Smooth muscle cell (in vitro differentiated cells): ENCODE measurements at regions not wholly inside any gene's neighbourhood (a gene's known extent, or its start where the extent isn't known, plus 50 kb on each side); places are given as distances from the start of the nearest gene placed in this dataset.

Experiments
- DNase-seq: peaks from one replicate; lab custom pipeline; 2025; ENCODE audit not compliant: unreplicated experiment; lab: John Stamatoyannopoulos, UW
- H2AFZ ChIP-seq: fragments of 200-600 bp; sonication (generic); 2 replicates; pipeline ENCODE4 v1.6.0; 2016; ENCODE audit warnings: antibody characterized with exemption, low read depth, mild to moderate bottlenecking
- H3F3A ChIP-seq: fragments of 200-600 bp; sonication (generic); 2 replicates; pipeline ENCODE4 v1.6.0; 2017; ENCODE audit warnings: antibody characterized with exemption, low read depth
- H3K27ac ChIP-seq: fragments of 200-600 bp; sonication (generic); 2 replicates; pipeline ENCODE4 v1.5.1; 2016; ENCODE audit warnings: low read depth, mild to moderate bottlenecking
- H3K27me3 ChIP-seq: fragments of 200-600 bp; sonication (generic); 2 replicates; pipeline ENCODE4 v1.6.1; 2016; ENCODE audit warnings: low read depth, mild to moderate bottlenecking
- H3K36me3 ChIP-seq: fragments of 200-600 bp; sonication (generic); 2 replicates; pipeline ENCODE4 v1.5.1; 2016; ENCODE audit warnings: low read depth
- H3K4me1 ChIP-seq: fragments of 200-600 bp; sonication (generic); 2 replicates; pipeline ENCODE4 v1.5.1; 2016; ENCODE audit warnings: low read depth
- H3K4me2 ChIP-seq: fragments of 200-600 bp; sonication (generic); 2 replicates; pipeline ENCODE4 v1.6.0; 2016; ENCODE audit warnings: mild to moderate bottlenecking
- H3K4me3 ChIP-seq: fragments of 200-600 bp; sonication (generic); 2 replicates; pipeline ENCODE4 v1.5.1; 2016; ENCODE audit warnings: mild to moderate bottlenecking
- H3K79me2 ChIP-seq: fragments of 200-600 bp; sonication (generic); 2 replicates; pipeline ENCODE4 v1.6.0; 2016; ENCODE audit warnings: low read depth, mild to moderate bottlenecking
- H3K9ac ChIP-seq: fragments of 200-600 bp; sonication (generic); 2 replicates; pipeline ENCODE4 v1.6.0; 2016; ENCODE audit warnings: low read depth
- H3K9me3 ChIP-seq: fragments of 200-600 bp; sonication (generic); replicated peaks from 2 replicates; pipeline ENCODE4 v1.5.1; 2016; ENCODE audit warnings: low read depth
- H4K20me1 ChIP-seq: fragments of 200-600 bp; sonication (generic); 2 replicates; pipeline ENCODE4 v1.6.0; 2016; ENCODE audit warnings: low read depth
- WGBS: methylation state at CpG from one replicate; pipeline ENCODE4 v1.1.7; 2016; ENCODE audit warnings: low lambda C conversion rate; 5-methylcytosine and 5-hydroxymethylcytosine counted together
- TF ChIP-seq, protein P1 (sequence below): fragments of 200-600 bp; sonication (generic); IDR thresholded peaks from 2 replicates; pipeline ENCODE4 v1.5.1; 2017; ENCODE audit warnings: borderline replicate concordance, mild to moderate bottlenecking, antibody characterized with exemption; ENCODE audit not compliant: insufficient read depth, poor library complexity, severe bottlenecking

DNA sequence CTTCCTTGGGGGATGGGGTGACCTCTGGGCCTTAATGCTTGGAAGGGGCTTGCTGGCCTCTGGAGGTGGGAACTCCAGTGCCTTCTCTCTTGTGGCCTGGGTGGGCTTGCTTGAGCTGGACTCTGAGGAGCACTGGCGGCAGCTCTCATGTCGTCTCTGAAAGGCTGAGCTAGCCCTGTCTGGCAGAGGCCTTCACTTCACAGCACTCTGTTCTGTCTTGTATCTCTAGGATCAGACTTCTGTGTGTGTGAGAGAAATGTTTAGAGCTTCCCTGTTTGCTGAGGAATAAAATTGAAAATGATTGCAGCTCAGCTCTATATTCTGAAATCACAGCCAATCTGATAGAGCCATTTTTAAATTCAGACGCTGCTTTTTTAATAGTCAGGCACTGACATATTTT is 185.3 kb downstream of the KCNRG start:
- WGBS = 66% methylated on average over 3 of the region's 3 CpGs
- Histone ChIP-seq H3K27me3 (no peaks in the 10 kb centered on the region), H3K79me2 (no peaks in the 10 kb centered on the region), H3F3A (no peaks in the 10 kb centered on the region), H3K27ac (no peak overlapping the region), H3K9ac (no peak overlapping the region), H3K36me3 (no peaks in the 10 kb centered on the region), H3K4me2 (no peak overlapping the region), H3K9me3 (no peaks in the 10 kb centered on the region), H3K4me1 (no peaks in the 10 kb centered on the region), H2AFZ (peak overlapping the region; percentile 17), H3K4me3 (no peak overlapping the region), H4K20me1 (no peaks in the 10 kb centered on the region)
- no peak for DNase-seq
- TF ChIP-seq, protein P1, sequence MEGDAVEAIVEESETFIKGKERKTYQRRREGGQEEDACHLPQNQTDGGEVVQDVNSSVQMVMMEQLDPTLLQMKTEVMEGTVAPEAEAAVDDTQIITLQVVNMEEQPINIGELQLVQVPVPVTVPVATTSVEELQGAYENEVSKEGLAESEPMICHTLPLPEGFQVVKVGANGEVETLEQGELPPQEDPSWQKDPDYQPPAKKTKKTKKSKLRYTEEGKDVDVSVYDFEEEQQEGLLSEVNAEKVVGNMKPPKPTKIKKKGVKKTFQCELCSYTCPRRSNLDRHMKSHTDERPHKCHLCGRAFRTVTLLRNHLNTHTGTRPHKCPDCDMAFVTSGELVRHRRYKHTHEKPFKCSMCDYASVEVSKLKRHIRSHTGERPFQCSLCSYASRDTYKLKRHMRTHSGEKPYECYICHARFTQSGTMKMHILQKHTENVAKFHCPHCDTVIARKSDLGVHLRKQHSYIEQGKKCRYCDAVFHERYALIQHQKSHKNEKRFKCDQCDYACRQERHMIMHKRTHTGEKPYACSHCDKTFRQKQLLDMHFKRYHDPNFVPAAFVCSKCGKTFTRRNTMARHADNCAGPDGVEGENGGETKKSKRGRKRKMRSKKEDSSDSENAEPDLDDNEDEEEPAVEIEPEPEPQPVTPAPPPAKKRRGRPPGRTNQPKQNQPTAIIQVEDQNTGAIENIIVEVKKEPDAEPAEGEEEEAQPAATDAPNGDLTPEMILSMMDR = no peak

DNA sequence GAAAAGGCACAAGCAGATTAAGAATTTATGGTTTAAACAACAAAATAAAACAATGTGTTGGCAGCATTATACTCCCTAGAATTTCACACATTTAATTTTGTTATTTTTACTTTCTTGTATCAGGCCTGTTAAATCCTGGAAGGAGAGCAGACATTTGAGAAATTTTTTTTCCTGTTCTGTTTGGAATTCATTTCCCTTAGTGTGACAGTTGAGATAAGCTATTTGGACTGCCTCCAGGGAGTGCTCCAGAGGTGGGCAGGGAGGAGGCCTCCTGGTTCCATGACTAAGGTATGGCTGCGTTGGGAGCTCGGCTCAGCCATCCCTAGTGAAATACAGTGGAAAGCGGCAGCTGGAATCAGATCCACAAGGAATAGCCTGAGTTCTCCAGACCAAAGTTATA is 185.7 kb downstream of the KCNRG start:
- no peaks in the 10 kb centered on the region for H3K9me3 ChIP-seq
- TF ChIP-seq, protein P1 = no peak
- H3K9ac ChIP-seq = no peak overlapping the region
- WGBS = 66% methylated on average over 3 of the region's 3 CpGs
- H3K4me1 ChIP-seq = no peaks in the 10 kb centered on the region
- peak overlapping the region; percentile 1 for H3K4me2 ChIP-seq
- H3F3A ChIP-seq = no peaks in the 10 kb centered on the region
- H3K4me3 ChIP-seq = no peak overlapping the region
- no peaks in the 10 kb centered on the region for H3K36me3 ChIP-seq
- H3K27ac ChIP-seq = no peak overlapping the region
- DNase-seq = no peak
- no peaks in the 10 kb centered on the region for H3K27me3 ChIP-seq
- H4K20me1 ChIP-seq = no peaks in the 10 kb centered on the region
- no peaks in the 10 kb centered on the region for H3K79me2 ChIP-seq
- peak overlapping the region; percentile 17 for H2AFZ ChIP-seq

DNA sequence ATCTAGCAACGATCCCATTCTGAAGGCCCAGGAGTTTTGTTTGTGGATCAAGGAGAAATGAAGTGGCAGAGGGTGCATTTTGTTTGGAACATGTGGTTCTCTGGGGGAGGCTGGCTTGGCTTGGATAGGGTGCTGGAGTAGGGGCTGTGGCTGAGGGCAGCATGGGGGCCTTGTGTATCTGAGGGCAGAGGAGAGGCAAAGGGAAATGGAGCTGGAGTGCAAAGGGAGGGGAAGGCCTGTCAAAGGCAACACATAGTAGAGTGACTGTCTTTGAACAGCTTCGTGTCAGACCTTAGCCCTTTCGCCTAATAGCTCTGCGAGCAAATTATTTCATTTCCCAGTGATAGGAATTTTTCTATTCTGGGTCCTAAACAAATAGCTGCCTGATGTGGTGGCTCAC is 187.2 kb downstream of the KCNRG start:
- no peak for DNase-seq
- H3K9me3 ChIP-seq = no peaks in the 10 kb centered on the region
- no peak overlapping the region for H3K27ac ChIP-seq
- no peaks in the 10 kb centered on the region for H3K36me3 ChIP-seq
- no peak overlapping the region for H3K4me3 ChIP-seq
- no peaks in the 10 kb centered on the region for H3K4me1 ChIP-seq
- TF ChIP-seq, protein P1 = no peak
- H3K4me2 ChIP-seq = no peak overlapping the region
- no peaks in the 10 kb centered on the region for H3K27me3 ChIP-seq
- H4K20me1 ChIP-seq = no peaks in the 10 kb centered on the region
- no peak overlapping the region for H3K9ac ChIP-seq
- H3K79me2 ChIP-seq = no peaks in the 10 kb centered on the region
- H2AFZ ChIP-seq = no peak overlapping the region
- 95% methylated on average over 4 of the region's 4 CpGs for WGBS
- H3F3A ChIP-seq = no peaks in the 10 kb centered on the region

DNA sequence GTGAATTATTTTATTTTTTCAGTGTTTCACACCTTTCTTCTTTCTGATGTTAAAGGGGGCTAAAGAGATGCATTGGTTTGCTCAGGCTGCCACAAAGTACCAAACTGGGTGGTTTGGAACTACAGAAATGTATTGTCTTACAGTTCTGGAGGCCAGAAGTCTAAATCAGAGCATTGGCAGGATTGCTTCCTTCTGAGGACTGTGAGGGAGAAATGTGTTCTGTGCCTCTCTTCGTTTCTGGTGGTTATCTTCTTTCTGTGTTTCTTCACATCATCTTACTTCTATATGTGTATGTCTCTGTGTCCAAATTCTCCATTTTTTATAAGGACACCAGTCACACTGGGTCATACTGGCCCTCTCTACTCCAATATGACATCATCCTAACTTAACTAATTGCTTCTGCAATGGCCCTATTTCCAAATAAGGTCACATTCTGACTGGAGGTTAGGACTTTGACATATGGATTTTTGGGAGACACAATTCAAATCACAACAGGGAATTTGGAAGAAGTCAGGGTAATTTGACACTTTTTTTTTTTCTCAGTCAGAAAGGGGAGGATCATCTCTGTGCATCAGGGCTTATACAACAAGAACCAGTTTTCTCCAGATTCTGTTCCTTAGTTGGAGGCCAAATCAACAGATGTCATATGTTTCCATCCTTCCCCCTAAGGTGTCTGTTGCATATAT is 188.2 kb downstream of the KCNRG start:
- no peak overlapping the region for H3K9ac ChIP-seq
- no peak overlapping the region for H2AFZ ChIP-seq
- no peak overlapping the region for H3K4me3 ChIP-seq
- TF ChIP-seq, protein P1 = no peak
- H3K4me1 ChIP-seq = no peaks in the 10 kb centered on the region
- no peaks in the 10 kb centered on the region for H3K27me3 ChIP-seq
- H3K27ac ChIP-seq = no peak overlapping the region
- H3K9me3 ChIP-seq = no peaks in the 10 kb centered on the region
- no peaks in the 10 kb centered on the region for H3K36me3 ChIP-seq
- no peak overlapping the region for H3K4me2 ChIP-seq
- DNase-seq = no peak
- H3F3A ChIP-seq = no peaks in the 10 kb centered on the region
- WGBS = 88% methylated on average over 1 of the region's 1 CpG
- no peaks in the 10 kb centered on the region for H4K20me1 ChIP-seq
- no peaks in the 10 kb centered on the region for H3K79me2 ChIP-seq
